ENCODE measurements at regions not wholly inside any gene's neighbourhood (a gene's known extent, or its start where the extent isn't known, plus 50 kb on each side); places are given as distances from the start of the nearest gene placed in this dataset.

GRCh38 chr2:200170221-200170620 lies 136.3 kb upstream of the SPATS2L start:
- TF ChIP-seq CTCF (conservative IDR thresholded peaks at IDR 0.05; ENCODE audit: low read depth, low read length) (no peak), EZH2phosphoT487 (IDR thresholded peaks at IDR 0.05; ENCODE audit: borderline replicate concordance, low read length) (no peak), EZH2 (IDR thresholded peaks at IDR 0.05; ENCODE audit: low read length, unreplicated experiment) (no peak)
